Smooth muscle cell (in vitro differentiated cells): ENCODE measurements at regions not wholly inside any gene's neighbourhood (a gene's known extent, or its start where the extent isn't known, plus 50 kb on each side); places are given as distances from the start of the nearest gene placed in this dataset.

ENCODE experiments used
- DNase-seq: peaks from one replicate; lab custom pipeline; 2025; ENCODE audit not compliant: unreplicated experiment; lab: John Stamatoyannopoulos, UW
- H2AFZ ChIP-seq: fragments of 200-600 bp; sonication (generic); 2 replicates; pipeline ENCODE4 v1.6.0; 2016; ENCODE audit warnings: antibody characterized with exemption, low read depth, mild to moderate bottlenecking
- H3F3A ChIP-seq: fragments of 200-600 bp; sonication (generic); 2 replicates; pipeline ENCODE4 v1.6.0; 2017; ENCODE audit warnings: antibody characterized with exemption, low read depth
- H3K27ac ChIP-seq: fragments of 200-600 bp; sonication (generic); 2 replicates; pipeline ENCODE4 v1.5.1; 2016; ENCODE audit warnings: low read depth, mild to moderate bottlenecking
- H3K27me3 ChIP-seq: fragments of 200-600 bp; sonication (generic); 2 replicates; pipeline ENCODE4 v1.6.1; 2016; ENCODE audit warnings: low read depth, mild to moderate bottlenecking
- H3K36me3 ChIP-seq: fragments of 200-600 bp; sonication (generic); 2 replicates; pipeline ENCODE4 v1.5.1; 2016; ENCODE audit warnings: low read depth
- H3K4me1 ChIP-seq: fragments of 200-600 bp; sonication (generic); 2 replicates; pipeline ENCODE4 v1.5.1; 2016; ENCODE audit warnings: low read depth
- H3K4me2 ChIP-seq: fragments of 200-600 bp; sonication (generic); 2 replicates; pipeline ENCODE4 v1.6.0; 2016; ENCODE audit warnings: mild to moderate bottlenecking
- H3K4me3 ChIP-seq: fragments of 200-600 bp; sonication (generic); 2 replicates; pipeline ENCODE4 v1.5.1; 2016; ENCODE audit warnings: mild to moderate bottlenecking
- H3K79me2 ChIP-seq: fragments of 200-600 bp; sonication (generic); 2 replicates; pipeline ENCODE4 v1.6.0; 2016; ENCODE audit warnings: low read depth, mild to moderate bottlenecking
- H3K9ac ChIP-seq: fragments of 200-600 bp; sonication (generic); 2 replicates; pipeline ENCODE4 v1.6.0; 2016; ENCODE audit warnings: low read depth
- H3K9me3 ChIP-seq: fragments of 200-600 bp; sonication (generic); replicated peaks from 2 replicates; pipeline ENCODE4 v1.5.1; 2016; ENCODE audit warnings: low read depth
- H4K20me1 ChIP-seq: fragments of 200-600 bp; sonication (generic); 2 replicates; pipeline ENCODE4 v1.6.0; 2016; ENCODE audit warnings: low read depth
- CTCF ChIP-seq: fragments of 200-600 bp; sonication (generic); IDR thresholded peaks from 2 replicates; pipeline ENCODE4 v1.5.1; 2017; ENCODE audit warnings: borderline replicate concordance, mild to moderate bottlenecking, antibody characterized with exemption; ENCODE audit not compliant: insufficient read depth, poor library complexity, severe bottlenecking
- WGBS: methylation state at CpG from one replicate; pipeline ENCODE4 v1.1.7; 2016; ENCODE audit warnings: low lambda C conversion rate; 5-methylcytosine and 5-hydroxymethylcytosine counted together

GRCh38 chr14:28875934-28876571, 109.5 kb downstream of the FOXG1 start:
- no peak overlapping the region for H3K4me2 ChIP-seq
- TF ChIP-seq CTCF: no peak
- DNase-seq: no peak
- no peak overlapping the region for H3K9ac ChIP-seq
- H3K4me1 ChIP-seq: no peaks in the 10 kb centered on the region
- no peaks in the 10 kb centered on the region for H3K79me2 ChIP-seq
- no peaks in the 10 kb centered on the region for H3K36me3 ChIP-seq
- H3K9me3 ChIP-seq: no peaks in the 10 kb centered on the region
- 73% methylated on average over 3 of the region's 3 CpGs for WGBS
- H3F3A ChIP-seq: no peaks in the 10 kb centered on the region
- H4K20me1 ChIP-seq: no peaks in the 10 kb centered on the region
- peak overlapping the region; percentile 34 for H2AFZ ChIP-seq
- no peaks in the 10 kb centered on the region for H3K27me3 ChIP-seq
- no peak overlapping the region for H3K27ac ChIP-seq
- H3K4me3 ChIP-seq: no peak overlapping the region

- H3K4me3 ChIP-seq: no peak overlapping the region
- H3K9ac ChIP-seq: no peak overlapping the region
- H3K4me1 ChIP-seq: no peaks in the 10 kb centered on the region
- H3K36me3 ChIP-seq: no peaks in the 10 kb centered on the region
- H2AFZ ChIP-seq: peak overlapping the region; percentile 34
- no peaks in the 10 kb centered on the region for H4K20me1 ChIP-seq
- H3K27ac ChIP-seq: no peak overlapping the region
- H3K4me2 ChIP-seq: no peak overlapping the region
- H3K79me2 ChIP-seq: no peaks in the 10 kb centered on the region
- no peaks in the 10 kb centered on the region for H3K27me3 ChIP-seq
- DNase-seq: no peak
- H3F3A ChIP-seq: no peaks in the 10 kb centered on the region
- 78% methylated on average over 4 of the region's 4 CpGs for WGBS
- H3K9me3 ChIP-seq: no peaks in the 10 kb centered on the region
- TF ChIP-seq CTCF: no peak
These were observed 110.0 kb downstream of the FOXG1 start for GRCh38 chr14:28876572-28876945.

DNA sequence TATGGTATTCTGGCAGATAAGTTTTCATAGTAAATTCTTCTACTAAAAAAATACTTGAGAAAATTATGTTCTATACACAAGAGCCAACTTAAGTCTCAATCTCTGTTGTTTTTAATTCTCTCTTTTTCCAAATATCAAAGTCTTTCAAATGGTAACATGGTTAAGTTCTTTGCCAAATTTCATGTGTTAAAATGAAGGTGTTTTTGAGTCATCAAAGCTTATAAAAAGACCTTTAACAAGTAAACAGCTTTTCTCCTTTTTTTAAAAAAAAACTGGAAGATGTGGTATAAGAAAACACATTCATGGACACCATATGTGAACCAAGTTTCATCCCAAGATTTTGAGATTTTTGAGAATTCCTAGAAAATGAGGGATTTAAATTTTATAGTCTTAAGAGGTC, 111.3 kb downstream of the FOXG1 start:
- no peak for DNase-seq
- no peak for TF ChIP-seq CTCF
- H3K9ac ChIP-seq: no peak overlapping the region
- H2AFZ ChIP-seq: no peak overlapping the region
- no peak overlapping the region for H3K27ac ChIP-seq
- H3K79me2 ChIP-seq: no peaks in the 10 kb centered on the region
- no peak overlapping the region for H3K4me3 ChIP-seq
- no peaks in the 10 kb centered on the region for H3F3A ChIP-seq
- H3K4me2 ChIP-seq: no peak overlapping the region
- no peaks in the 10 kb centered on the region for H3K9me3 ChIP-seq
- H3K27me3 ChIP-seq: no peaks in the 10 kb centered on the region
- H4K20me1 ChIP-seq: no peaks in the 10 kb centered on the region
- no peaks in the 10 kb centered on the region for H3K4me1 ChIP-seq
- no peaks in the 10 kb centered on the region for H3K36me3 ChIP-seq

GRCh38 chr14:28879573-28879996, 113.0 kb downstream of the FOXG1 start:
- Histone ChIP-seq H3K27ac (no peak overlapping the region), H2AFZ (no peak overlapping the region), H3K79me2 (no peaks in the 10 kb centered on the region), H4K20me1 (no peaks in the 10 kb centered on the region), H3K4me3 (no peak overlapping the region), H3K9me3 (no peaks in the 10 kb centered on the region), H3K36me3 (no peaks in the 10 kb centered on the region), H3F3A (no peaks in the 10 kb centered on the region), H3K4me1 (no peaks in the 10 kb centered on the region), H3K27me3 (no peaks in the 10 kb centered on the region), H3K9ac (no peak overlapping the region), H3K4me2 (no peak overlapping the region)
- WGBS: 75% methylated on average over 5 of the region's 5 CpGs
- no peak for DNase-seq
- TF ChIP-seq CTCF: no peak
